ENCODE measurements at regions not wholly inside any gene's neighbourhood (a gene's known extent, or its start where the extent isn't known, plus 50 kb on each side); places are given as distances from the start of the nearest gene placed in this dataset.

GRCh38 chr11:112634995-112635737, 326.1 kb upstream of the NCAM1 start:
- TF ChIP-seq CTCF (IDR thresholded peaks at IDR 0.05; ENCODE audit: insufficient read depth, low read length): no peak
- no peak for DNase-seq (ENCODE audit: low read depth)
- no peak overlapping the region for H3K4me3 ChIP-seq (ENCODE audit: low read depth, low read length)

DNA sequence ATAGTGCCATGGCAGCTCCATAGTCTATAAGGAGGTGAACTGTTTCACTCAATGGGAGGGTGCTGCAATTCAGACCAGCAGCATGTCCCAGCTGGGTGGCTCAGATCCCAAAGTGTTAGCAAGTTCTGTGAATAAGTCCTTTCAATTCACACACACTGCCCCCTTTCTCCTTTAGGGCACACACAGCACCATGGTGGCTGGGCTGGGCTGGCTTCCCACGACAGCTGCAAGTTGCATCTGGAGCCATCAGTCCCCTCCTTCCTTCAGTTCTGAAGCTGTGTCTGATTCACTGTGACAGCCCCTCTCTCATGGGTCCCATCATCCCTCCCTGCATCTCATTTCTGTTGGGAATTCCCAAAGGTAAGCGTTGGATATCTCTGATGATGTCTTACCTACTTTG, 324.1 kb upstream of the NCAM1 start:
- TF ChIP-seq CTCF (IDR thresholded peaks at IDR 0.05; ENCODE audit: insufficient read depth, low read length): no peak
- DNase-seq (ENCODE audit: low read depth): no peak
- H3K4me3 ChIP-seq (ENCODE audit: low read depth, low read length): no peak overlapping the region

DNA sequence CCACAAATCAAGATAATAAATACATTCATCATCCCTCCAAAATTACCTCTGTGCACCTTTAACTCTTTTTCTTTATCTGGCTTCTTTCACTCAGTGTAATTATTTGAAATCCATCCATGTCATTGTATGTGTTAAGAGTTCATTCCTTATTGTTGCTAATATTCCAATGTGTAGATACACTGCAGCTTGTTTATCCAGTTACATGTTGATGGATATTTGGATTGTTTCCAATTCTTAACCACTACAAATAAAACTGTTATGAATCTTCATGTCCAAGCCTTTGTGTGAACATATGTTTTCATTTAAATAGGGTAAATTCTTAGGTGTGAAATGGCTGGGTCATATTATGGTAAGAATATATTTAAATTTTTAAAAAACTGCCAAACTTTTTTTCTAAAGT, 323.3 kb upstream of the NCAM1 start:
- no peak overlapping the region for H3K4me3 ChIP-seq (ENCODE audit: low read depth, low read length)
- no peak for TF ChIP-seq CTCF (IDR thresholded peaks at IDR 0.05; ENCODE audit: insufficient read depth, low read length)
- no peak for DNase-seq (ENCODE audit: low read depth)

- TF ChIP-seq CTCF (IDR thresholded peaks at IDR 0.05; ENCODE audit: insufficient read depth, low read length): no peak
- no peak overlapping the region for H3K4me3 ChIP-seq (ENCODE audit: low read depth, low read length)
- no peak for DNase-seq (ENCODE audit: low read depth)
These were observed 321.8 kb upstream of the NCAM1 start for GRCh38 chr11:112639469-112639868.

GRCh38 chr11:112643416-112643815, 317.8 kb upstream of the NCAM1 start:
- no peak for DNase-seq (ENCODE audit: low read depth)
- TF ChIP-seq CTCF (IDR thresholded peaks at IDR 0.05; ENCODE audit: insufficient read depth, low read length): no peak
- no peak overlapping the region for H3K4me3 ChIP-seq (ENCODE audit: low read depth, low read length)

DNA sequence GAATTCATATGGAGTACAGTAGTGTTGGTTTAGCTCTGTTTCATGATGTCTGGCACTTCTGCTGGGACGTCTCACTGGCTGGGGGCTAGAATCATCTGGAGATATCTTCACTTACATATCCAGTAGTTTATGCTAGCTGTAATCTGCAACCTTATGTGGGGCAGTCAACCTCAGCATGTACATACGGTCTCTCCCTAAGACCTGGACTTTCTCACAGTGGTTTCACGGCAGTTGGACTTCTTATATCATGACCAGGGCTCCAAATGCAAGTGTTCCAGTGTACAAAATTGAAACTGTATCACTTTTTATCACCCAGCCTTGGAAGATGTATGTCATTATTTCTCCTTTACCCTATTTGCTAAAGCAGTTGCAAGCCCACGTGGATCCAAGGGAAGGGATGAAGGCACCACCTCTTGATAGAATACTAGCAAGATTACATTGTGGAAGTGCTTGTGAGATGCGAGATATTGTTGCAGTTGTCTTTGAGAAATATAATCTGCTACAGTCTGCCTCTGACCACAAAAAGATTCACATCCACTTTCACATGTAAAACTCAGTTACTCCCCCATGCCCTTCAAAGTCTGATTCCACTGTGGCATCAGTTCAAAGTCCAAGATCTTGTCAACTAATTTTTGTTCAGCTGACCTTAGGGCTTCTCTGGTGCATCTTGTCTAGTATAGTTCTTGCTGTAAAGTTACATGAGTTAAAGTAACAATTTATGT, 316.6 kb upstream of the NCAM1 start:
- TF ChIP-seq CTCF (IDR thresholded peaks at IDR 0.05; ENCODE audit: insufficient read depth, low read length): no peak
- H3K4me3 ChIP-seq (ENCODE audit: low read depth, low read length): no peak overlapping the region
- DNase-seq (ENCODE audit: low read depth): no peak
